Smooth muscle cell (in vitro differentiated cells): ENCODE measurements at regions not wholly inside any gene's neighbourhood (a gene's known extent, or its start where the extent isn't known, plus 50 kb on each side); places are given as distances from the start of the nearest gene placed in this dataset.
"Not testable (repeated sequence)": the region's sequence is repeated elsewhere in the genome, so short reads cannot be mapped to it uniquely, and the experiment has no call there.

ENCODE experiments used
- DNase-seq: peaks from one replicate; lab custom pipeline; 2025; ENCODE audit not compliant: unreplicated experiment; lab: John Stamatoyannopoulos, UW
- H2AFZ ChIP-seq: fragments of 200-600 bp; sonication (generic); 2 replicates; pipeline ENCODE4 v1.6.0; 2016; ENCODE audit warnings: antibody characterized with exemption, low read depth, mild to moderate bottlenecking
- H3F3A ChIP-seq: fragments of 200-600 bp; sonication (generic); 2 replicates; pipeline ENCODE4 v1.6.0; 2017; ENCODE audit warnings: antibody characterized with exemption, low read depth
- H3K27ac ChIP-seq: fragments of 200-600 bp; sonication (generic); 2 replicates; pipeline ENCODE4 v1.5.1; 2016; ENCODE audit warnings: low read depth, mild to moderate bottlenecking
- H3K27me3 ChIP-seq: fragments of 200-600 bp; sonication (generic); 2 replicates; pipeline ENCODE4 v1.6.1; 2016; ENCODE audit warnings: low read depth, mild to moderate bottlenecking
- H3K36me3 ChIP-seq: fragments of 200-600 bp; sonication (generic); 2 replicates; pipeline ENCODE4 v1.5.1; 2016; ENCODE audit warnings: low read depth
- H3K4me1 ChIP-seq: fragments of 200-600 bp; sonication (generic); 2 replicates; pipeline ENCODE4 v1.5.1; 2016; ENCODE audit warnings: low read depth
- H3K4me2 ChIP-seq: fragments of 200-600 bp; sonication (generic); 2 replicates; pipeline ENCODE4 v1.6.0; 2016; ENCODE audit warnings: mild to moderate bottlenecking
- H3K4me3 ChIP-seq: fragments of 200-600 bp; sonication (generic); 2 replicates; pipeline ENCODE4 v1.5.1; 2016; ENCODE audit warnings: mild to moderate bottlenecking
- H3K79me2 ChIP-seq: fragments of 200-600 bp; sonication (generic); 2 replicates; pipeline ENCODE4 v1.6.0; 2016; ENCODE audit warnings: low read depth, mild to moderate bottlenecking
- H3K9ac ChIP-seq: fragments of 200-600 bp; sonication (generic); 2 replicates; pipeline ENCODE4 v1.6.0; 2016; ENCODE audit warnings: low read depth
- H3K9me3 ChIP-seq: fragments of 200-600 bp; sonication (generic); replicated peaks from 2 replicates; pipeline ENCODE4 v1.5.1; 2016; ENCODE audit warnings: low read depth
- H4K20me1 ChIP-seq: fragments of 200-600 bp; sonication (generic); 2 replicates; pipeline ENCODE4 v1.6.0; 2016; ENCODE audit warnings: low read depth
- CTCF ChIP-seq: fragments of 200-600 bp; sonication (generic); IDR thresholded peaks from 2 replicates; pipeline ENCODE4 v1.5.1; 2017; ENCODE audit warnings: borderline replicate concordance, mild to moderate bottlenecking, antibody characterized with exemption; ENCODE audit not compliant: insufficient read depth, poor library complexity, severe bottlenecking
- WGBS: methylation state at CpG from one replicate; pipeline ENCODE4 v1.1.7; 2016; ENCODE audit warnings: low lambda C conversion rate; 5-methylcytosine and 5-hydroxymethylcytosine counted together

DNA sequence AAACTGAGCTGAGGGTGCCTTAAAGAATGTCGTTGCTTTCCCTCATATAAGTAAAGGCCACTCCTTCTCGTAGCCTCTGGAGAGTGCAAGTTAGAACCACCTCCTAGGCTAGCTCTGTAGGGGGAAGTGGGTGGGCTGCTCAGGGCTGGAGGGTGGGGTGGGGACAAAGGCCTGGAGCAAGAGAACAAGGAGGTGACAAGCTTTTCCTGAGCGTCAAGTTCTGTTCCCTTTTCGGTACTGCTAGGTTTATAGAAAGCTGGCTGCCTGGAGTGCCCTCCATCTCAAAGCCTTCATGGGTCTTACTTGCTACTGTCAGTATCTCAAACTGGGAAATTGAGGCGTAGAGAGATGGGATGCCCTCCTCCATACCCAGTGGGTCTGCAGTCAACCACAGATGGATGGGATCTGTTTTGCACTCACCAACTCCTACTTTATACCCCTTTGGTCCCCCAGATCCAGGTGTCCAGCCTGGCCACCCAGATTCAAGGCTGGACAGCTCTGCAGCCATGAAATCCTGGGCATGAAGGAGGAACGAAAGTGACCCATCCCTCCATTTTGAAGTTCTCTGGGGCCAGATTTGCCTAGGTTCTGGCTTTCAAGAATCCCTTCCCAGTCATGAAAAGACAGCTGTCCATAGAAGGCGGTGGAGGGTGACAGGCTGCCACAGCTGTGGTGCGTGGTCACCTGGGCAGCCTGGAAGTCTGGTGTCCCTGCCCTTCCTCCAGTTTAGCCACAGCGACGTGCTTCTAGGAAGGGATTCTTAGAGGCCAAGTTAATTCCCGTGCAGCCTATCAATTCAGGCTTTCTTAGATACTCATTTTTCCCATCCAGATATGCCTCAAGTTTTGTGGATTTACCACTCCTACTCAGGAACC is 117.8 kb downstream of the CRLF3 start:
- H3K4me3 ChIP-seq: peak overlapping the region; percentile 88

GRCh38 chr17:30706004-30706403 is 118.5 kb downstream of the CRLF3 start:
- H3K4me1 ChIP-seq, H3K4me3 ChIP-seq, H3K27ac ChIP-seq, H3K9ac ChIP-seq, H2AFZ ChIP-seq, H3K4me2 ChIP-seq, H3K27me3 ChIP-seq, DNase-seq, H3K36me3 ChIP-seq, H3F3A ChIP-seq, H3K9me3 ChIP-seq: not testable (repeated sequence)
- Histone ChIP-seq H4K20me1 (peaks cover 11% of the 10 kb centered on the region), H3K79me2 (peaks cover 16% of the 10 kb centered on the region)
- WGBS: 75% methylated on average over 33 of the region's 41 CpGs

More for the DNA sequence above, 117.8 kb downstream of the CRLF3 start:
- Histone ChIP-seq H4K20me1 (peaks cover 18% of the 10 kb centered on the region), H3K4me2 (peak overlapping the region; percentile 84), H3K79me2 (peaks cover 23% of the 10 kb centered on the region)
- not testable (repeated sequence) for H3K9ac ChIP-seq, H3K4me1 ChIP-seq, H3K36me3 ChIP-seq, H3K27ac ChIP-seq, H3F3A ChIP-seq, H3K9me3 ChIP-seq, H3K27me3 ChIP-seq, DNase-seq, H2AFZ ChIP-seq
- 58% methylated on average over 10 of the region's 11 CpGs for WGBS

DNA sequence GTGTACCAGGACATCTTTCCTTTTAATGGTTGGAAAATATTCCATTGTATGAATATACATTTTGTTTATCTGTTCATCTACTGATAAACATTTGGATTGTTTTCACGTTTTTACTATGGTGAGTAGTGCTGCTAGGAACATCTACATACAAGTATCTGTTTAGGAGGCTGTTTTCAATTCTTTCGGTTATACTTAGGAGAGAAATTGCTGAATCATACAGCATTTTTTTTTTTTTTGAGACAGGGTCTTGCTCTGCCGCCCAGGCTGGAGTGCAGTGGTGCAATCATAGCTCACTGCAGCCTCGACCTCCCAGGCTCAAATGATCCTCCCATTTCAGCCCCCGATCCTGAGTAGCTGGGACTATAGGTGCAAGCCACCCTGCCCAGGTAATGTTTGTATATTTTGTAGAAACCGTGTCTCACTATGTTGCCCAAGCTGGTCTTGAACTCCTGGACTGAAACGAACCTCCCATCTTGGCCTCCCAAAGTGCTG is 122.9 kb downstream of the CRLF3 start:
- Histone ChIP-seq H3K4me3 (no peak overlapping the region), H3K4me2 (no peak overlapping the region), H3K36me3 (no peaks in the 10 kb centered on the region), H3K9ac (no peak overlapping the region), H3K9me3 (no peaks in the 10 kb centered on the region), H3K79me2 (no peaks in the 10 kb centered on the region), H2AFZ (no peak overlapping the region), H3F3A (no peaks in the 10 kb centered on the region), H3K4me1 (no peaks in the 10 kb centered on the region), H4K20me1 (no peaks in the 10 kb centered on the region), H3K27me3 (no peaks in the 10 kb centered on the region), H3K27ac (no peak overlapping the region)
- WGBS: 77% methylated on average over 7 of the region's 7 CpGs
- DNase-seq: no peak
- TF ChIP-seq CTCF: no peak

- H3K4me3 ChIP-seq, H3K9me3 ChIP-seq, H3K4me1 ChIP-seq, DNase-seq, H3F3A ChIP-seq, H3K27me3 ChIP-seq, H3K27ac ChIP-seq, H3K9ac ChIP-seq, H3K79me2 ChIP-seq, H3K4me2 ChIP-seq, H4K20me1 ChIP-seq, H3K36me3 ChIP-seq, H2AFZ ChIP-seq: not testable (repeated sequence)
- 56% methylated on average over 9 of the region's 11 CpGs for WGBS
These were observed 123.7 kb downstream of the CRLF3 start for GRCh38 chr17:30700833-30701232.

DNA sequence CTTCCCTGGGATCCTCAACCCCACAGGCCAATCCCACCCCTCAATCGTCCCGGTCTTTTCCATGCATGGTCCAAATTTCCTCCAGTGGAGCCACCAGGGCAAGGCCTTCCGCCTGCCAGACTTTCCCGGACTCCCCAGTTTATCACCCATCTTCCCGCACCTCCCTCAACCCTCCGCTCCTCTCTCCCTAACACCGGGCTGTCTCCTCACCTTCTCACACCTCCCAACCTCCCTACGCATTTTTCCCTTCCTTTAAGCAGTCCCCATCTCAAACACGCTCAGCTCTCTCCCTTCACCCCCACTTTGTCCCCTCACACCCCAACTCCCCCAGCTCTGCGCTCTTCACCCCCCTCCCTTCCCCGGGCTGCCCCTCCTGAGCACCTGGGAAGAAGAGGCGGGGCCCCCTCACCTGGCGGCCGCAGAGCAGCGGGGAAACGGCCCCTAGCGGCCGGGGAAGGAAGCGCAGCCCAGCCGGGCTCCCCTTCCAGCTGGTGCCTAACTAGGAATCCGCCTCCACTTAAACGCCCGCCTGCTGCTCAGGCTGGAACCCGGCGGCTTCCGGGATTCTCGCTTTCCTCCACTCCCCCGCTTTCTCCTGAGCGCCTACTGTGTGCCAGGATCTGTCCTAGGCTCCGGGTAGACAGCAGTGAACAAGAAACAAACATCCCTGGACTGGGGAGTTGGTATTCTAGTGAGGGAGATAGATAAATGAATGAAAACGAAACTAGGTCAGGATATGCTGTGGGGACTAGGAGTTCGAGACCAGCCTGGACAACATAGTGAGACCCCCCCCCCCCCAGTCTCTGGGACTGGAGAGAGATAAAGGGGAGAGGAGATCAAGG is 126.7 kb downstream of the CRLF3 start:
- not testable (repeated sequence) for H3K79me2 ChIP-seq, H3K36me3 ChIP-seq, H4K20me1 ChIP-seq, H3F3A ChIP-seq, H3K27ac ChIP-seq, H3K9ac ChIP-seq, H3K9me3 ChIP-seq, H3K4me1 ChIP-seq, H3K27me3 ChIP-seq
- Histone ChIP-seq H2AFZ (peak overlapping the region; percentile 66), H3K4me2 (peak overlapping the region; percentile 79), H3K4me3 (peak overlapping the region; percentile 53)
- WGBS: 21% methylated on average over 23 of the region's 32 CpGs
- peak; percentile 86 for TF ChIP-seq CTCF
- DNase-seq: peak; percentile 18
